Panc1 (cell line): ENCODE measurements at regions not wholly inside any gene's neighbourhood (a gene's known extent, or its start where the extent isn't known, plus 50 kb on each side); places are given as distances from the start of the nearest gene placed in this dataset.

Source experiments
- ATAC-seq: fragments of 200-7000 bp; cut with Tn5 transposase; 2 replicates; pipeline ENCODE4 v1.9.1; 2020; ENCODE audit warnings: mild to moderate bottlenecking, moderate library complexity
- BruUV-seq: library from RNA; stranded (reverse); fragments of 400-500 nt; replicated peaks from 2 replicates; lab custom pipeline; 2021; lab: Mats Ljungman, UMichigan
- CTCF ChIA-PET: fragments of 300-600 bp; sonication (Branson Sonifier 250); formaldehyde crosslinking; loops from one replicate; lab custom pipeline; 2022; ENCODE audit warnings: antibody characterized with exemption; lab: Charles Lee
- POLR2A ChIA-PET: fragments of 300-600 bp; sonication (Branson Sonifier 250); formaldehyde crosslinking; loops from one replicate; lab custom pipeline; 2022; ENCODE audit warnings: antibody characterized with exemption; lab: Charles Lee
- DNase-seq: peaks from one replicate; pipeline ENCODE4 v3.0.0-alpha.2; 2010; ENCODE audit warnings: low read depth, low spot score
- H3K27ac ChIP-seq: 2 replicates; pipeline ENCODE4 v1.5.1; 2011; ENCODE audit warnings: mild to moderate bottlenecking, low read length, inconsistent platforms
- H3K27me3 ChIP-seq: fragments of 200-500 bp; sonication (Bioruptor generic); 2 replicates; pipeline ENCODE4 v1.6.0; 2014; ENCODE audit warnings: low read length, inconsistent platforms; ENCODE audit not compliant: control insufficient read depth, insufficient read depth
- H3K36me3 ChIP-seq: fragments of 200-500 bp; sonication (Bioruptor generic); 2 replicates; pipeline ENCODE4 v1.5.1; 2014; ENCODE audit warnings: inconsistent platforms, mild to moderate bottlenecking, low read length, moderate library complexity; ENCODE audit not compliant: control insufficient read depth, insufficient read depth
- H3K4me1 ChIP-seq: 2 replicates; pipeline ENCODE4 v1.5.1; 2011; ENCODE audit warnings: inconsistent platforms, mild to moderate bottlenecking, low read length, moderate library complexity; ENCODE audit not compliant: control insufficient read depth, insufficient read depth
- H3K4me3 ChIP-seq, 2 experiments: 2 replicates each; pipeline ENCODE4 v1.5.1; 2011 to 2012; ENCODE audit warnings: low read depth in 2 of 2, low read length in 2 of 2, mild to moderate bottlenecking in 2 of 2, inconsistent platforms in 1 of 2, moderate library complexity in 1 of 2
- H3K9me3 ChIP-seq: fragments of 200-500 bp; sonication (Bioruptor generic); 2 replicates; pipeline ENCODE4 v1.5.1; 2014; ENCODE audit warnings: low read depth, mild to moderate bottlenecking, inconsistent platforms, low read length, moderate library complexity; ENCODE audit not compliant: control insufficient read depth, insufficient read depth
- CTCF ChIP-seq: fragments of 450-650 bp; IDR thresholded peaks from 2 replicates; pipeline ENCODE4 v1.5.1; 2017; ENCODE audit warnings: mild to moderate bottlenecking
- POLR2AphosphoS5 ChIP-seq: IDR thresholded peaks from 2 replicates; pipeline ENCODE4 v1.6.1; 2012; ENCODE audit warnings: mild to moderate bottlenecking, low read depth, low read length, moderate library complexity
- REST ChIP-seq, 2 experiments: IDR thresholded peaks; 2 replicates each; pipeline ENCODE4 v1.6.1; 2011 to 2012; ENCODE audit warnings: low read depth in 2 of 2, control low read depth in 1 of 2, low read length in 1 of 2, mild to moderate bottlenecking in 1 of 2, moderate library complexity in 1 of 2; ENCODE audit not compliant: insufficient read depth in 1 of 2
- SIN3A ChIP-seq: IDR thresholded peaks from 2 replicates; pipeline ENCODE4 v1.6.1; 2012; ENCODE audit warnings: low read depth, mild to moderate bottlenecking, low read length, moderate library complexity, borderline replicate concordance; ENCODE audit not compliant: insufficient read depth
- TCF7L2 ChIP-seq: IDR thresholded peaks from 2 replicates; pipeline ENCODE4 v1.6.1; 2011; ENCODE audit warnings: mild to moderate bottlenecking, low read depth, low read length, inconsistent platforms
- in situ Hi-C: cut with HindIII; loops from 2 replicates; pipeline ENCODE4 v1.10.0; 2016; ENCODE audit warnings: low sequenced_read_pairs, low pct_unique_long_range_greater_than_20kb
- intact Hi-C: fragments of 100-400 bp; cut with micrococcal nuclease; formaldehyde crosslinking; loops from one replicate; pipeline ENCODE4 v1.10.0; 2022; ENCODE audit not compliant: unreplicated experiment

DNA sequence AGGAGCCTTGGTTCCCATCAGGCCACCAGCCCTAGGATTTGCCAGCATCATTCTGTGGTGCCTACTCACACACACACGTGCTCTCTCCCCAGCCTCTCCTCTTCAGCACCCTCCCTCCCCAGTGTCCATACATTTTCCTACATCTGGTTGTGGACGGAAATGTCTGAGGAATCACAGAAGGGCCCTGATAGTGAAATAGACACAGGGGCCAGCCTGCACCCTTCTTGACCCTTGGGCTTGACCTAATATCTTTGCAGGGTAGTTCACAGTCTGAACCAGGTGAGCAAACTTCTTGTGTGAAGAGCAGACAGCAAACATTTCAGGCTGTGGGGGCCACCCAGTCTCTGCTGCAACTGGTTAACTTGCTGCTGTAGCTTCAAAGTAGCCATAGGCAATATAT lies 108.5 kb upstream of the NXT1 start:
- Histone ChIP-seq H3K27ac (no peak overlapping the region), H3K36me3 (no peaks in the 10 kb centered on the region), H3K9me3 (no peaks in the 10 kb centered on the region), H3K4me3 (no peak overlapping the region), H3K27me3 (no peaks in the 10 kb centered on the region), H3K4me1 (no peaks in the 10 kb centered on the region)
- no TSS peak for BruUV-seq
- ChIA-PET CTCF (no interaction called here), POLR2A (no interaction called here)
- DNase-seq: no peak
- ATAC-seq: no peak
- no peak for TF ChIP-seq SIN3A
- no peak for TF ChIP-seq REST (IDR thresholded peaks at IDR 0.05; ENCODE audit: insufficient read depth in 1 of 2, low read depth in 2 of 2, low read length in 1 of 2)
- no peak for TF ChIP-seq POLR2AphosphoS5
- no peak for TF ChIP-seq CTCF
- TF ChIP-seq TCF7L2: no peak
- intact Hi-C loops: no loop called here
- in situ Hi-C loops: no loop called here

GRCh38 chr20:23241416-23241815 lies 109.2 kb upstream of the NXT1 start:
- Histone ChIP-seq H3K27ac (no peak overlapping the region), H3K27me3 (no peaks in the 10 kb centered on the region), H3K4me3 (no peak overlapping the region), H3K9me3 (no peaks in the 10 kb centered on the region), H3K4me1 (no peaks in the 10 kb centered on the region), H3K36me3 (no peaks in the 10 kb centered on the region)
- ChIA-PET CTCF (no interaction called here), POLR2A (no interaction called here)
- in situ Hi-C loops: no loop called here
- TF ChIP-seq POLR2AphosphoS5 (no peak), CTCF (no peak), SIN3A (no peak), TCF7L2 (no peak), REST (IDR thresholded peaks at IDR 0.05; ENCODE audit: insufficient read depth in 1 of 2, low read depth in 2 of 2, low read length in 1 of 2) (no peak)
- intact Hi-C loops: no loop called here
- ATAC-seq: no peak
- BruUV-seq: no TSS peak
- no peak for DNase-seq
